NCI-H146 treated with DMSO at 0.1 percent for 48 hours (cell line): ENCODE measurements at regions not wholly inside any gene's neighbourhood (a gene's known extent, or its start where the extent isn't known, plus 50 kb on each side); places are given as distances from the start of the nearest gene placed in this dataset.

Experiments
- DNase-seq: peaks from one replicate; lab custom pipeline; 2025; ENCODE audit not compliant: unreplicated experiment; lab: John Stamatoyannopoulos, UW

- DNase-seq = no peak
Measured at GRCh38 chr2:104120171-104120570, 733.7 kb upstream of the POU3F3 start.

- DNase-seq = no peak
Measured at GRCh38 chr2:104125096-104125495, 728.8 kb upstream of the POU3F3 start.

GRCh38 chr2:104127049-104127770, 726.7 kb upstream of the POU3F3 start:
- DNase-seq = no peak

GRCh38 chr2:104140361-104140760, 713.6 kb upstream of the POU3F3 start:
- no peak for DNase-seq

- no peak for DNase-seq
Measured at GRCh38 chr2:104158191-104158590, 695.7 kb upstream of the POU3F3 start.

- DNase-seq = no peak
Measured at GRCh38 chr2:104163611-104164130, 690.2 kb upstream of the POU3F3 start.

- DNase-seq = no peak
Measured at GRCh38 chr2:104164721-104165252, 689.1 kb upstream of the POU3F3 start.

GRCh38 chr2:104177179-104177578, 676.7 kb upstream of the POU3F3 start:
- DNase-seq = no peak

- no peak for DNase-seq
Measured at GRCh38 chr2:104179644-104180043, 674.3 kb upstream of the POU3F3 start.

- DNase-seq = no peak
Measured at GRCh38 chr2:104200533-104201168, 653.3 kb upstream of the POU3F3 start.

GRCh38 chr2:104213758-104214157, 640.2 kb upstream of the POU3F3 start:
- no peak for DNase-seq

- no peak for DNase-seq
Measured at GRCh38 chr2:104215269-104216161, 638.4 kb upstream of the POU3F3 start.

GRCh38 chr2:104233591-104233990, 620.3 kb upstream of the POU3F3 start:
- DNase-seq = no peak

- no peak for DNase-seq
Measured at GRCh38 chr2:104236491-104236890, 617.4 kb upstream of the POU3F3 start.

GRCh38 chr2:104240984-104241383, 612.9 kb upstream of the POU3F3 start:
- no peak for DNase-seq

- no peak for DNase-seq
Measured at GRCh38 chr2:104249629-104250028, 604.3 kb upstream of the POU3F3 start.

GRCh38 chr2:104250635-104251034, 603.3 kb upstream of the POU3F3 start:
- DNase-seq = no peak

- no peak for DNase-seq
Measured at GRCh38 chr2:104254017-104254416, 599.9 kb upstream of the POU3F3 start.

- DNase-seq = no peak
Measured at GRCh38 chr2:104262714-104263113, 591.2 kb upstream of the POU3F3 start.

- no peak for DNase-seq
Measured at GRCh38 chr2:104279646-104280045, 574.3 kb upstream of the POU3F3 start.

GRCh38 chr2:104280216-104280615, 573.7 kb upstream of the POU3F3 start:
- no peak for DNase-seq
